Left ventricle myocardium inferior (tissue), 1 donor: ENCODE measurements at regions not wholly inside any gene's neighbourhood (a gene's known extent, or its start where the extent isn't known, plus 50 kb on each side); places are given as distances from the start of the nearest gene placed in this dataset.
"Not testable (repeated sequence)": the region's sequence is repeated elsewhere in the genome, so short reads cannot be mapped to it uniquely, and the experiment has no call there.

ENCODE experiments used
- DNase-seq: peaks from one replicate; pipeline ENCODE4 v3.0.0-alpha.2; 2020
- H3K27ac ChIP-seq: fragments of 200-600 bp; replicated peaks from 2 replicates; pipeline ENCODE4 v1.8.0; 2021
- H3K27me3 ChIP-seq: fragments of 200-600 bp; 2 replicates; pipeline ENCODE4 v1.8.0; 2021; ENCODE audit warnings: low read depth
- H3K36me3 ChIP-seq: fragments of 200-600 bp; 2 replicates; pipeline ENCODE4 v1.8.0; 2021
- H3K4me1 ChIP-seq: fragments of 200-600 bp; 2 replicates; pipeline ENCODE4 v1.8.0; 2021
- H3K4me3 ChIP-seq: fragments of 200-600 bp; 2 replicates; pipeline ENCODE4 v1.8.0; 2021; ENCODE audit warnings: mild to moderate bottlenecking, moderate library complexity
- H3K9me3 ChIP-seq: fragments of 200-600 bp; replicated peaks from 2 replicates; pipeline ENCODE4 v1.8.0; 2021
- intact Hi-C: fragments of 100-400 bp; cut with micrococcal nuclease; formaldehyde crosslinking; loops from one replicate; pipeline ENCODE4 v1.11.0; 2022
- TF ChIP-seq, protein P1 (sequence below): fragments of 200-600 bp; IDR thresholded peaks from 2 replicates; pipeline ENCODE4 v1.8.0; 2021; ENCODE audit warnings: antibody characterized with exemption, mild to moderate bottlenecking, borderline replicate concordance
- donor health status: DM: no; HTN: yes; CAD: no; lungs with severe emphysema.

GRCh38 chr2:187684174-187684573 is 129.9 kb upstream of the TFPI start:
- Histone ChIP-seq H3K4me3 (no peak overlapping the region), H3K9me3 (no peaks in the 10 kb centered on the region), H3K4me1 (no peaks in the 10 kb centered on the region), H3K36me3 (no peaks in the 10 kb centered on the region), H3K27ac (no peak overlapping the region), H3K27me3 (no peaks in the 10 kb centered on the region)
- TF ChIP-seq, protein P1, sequence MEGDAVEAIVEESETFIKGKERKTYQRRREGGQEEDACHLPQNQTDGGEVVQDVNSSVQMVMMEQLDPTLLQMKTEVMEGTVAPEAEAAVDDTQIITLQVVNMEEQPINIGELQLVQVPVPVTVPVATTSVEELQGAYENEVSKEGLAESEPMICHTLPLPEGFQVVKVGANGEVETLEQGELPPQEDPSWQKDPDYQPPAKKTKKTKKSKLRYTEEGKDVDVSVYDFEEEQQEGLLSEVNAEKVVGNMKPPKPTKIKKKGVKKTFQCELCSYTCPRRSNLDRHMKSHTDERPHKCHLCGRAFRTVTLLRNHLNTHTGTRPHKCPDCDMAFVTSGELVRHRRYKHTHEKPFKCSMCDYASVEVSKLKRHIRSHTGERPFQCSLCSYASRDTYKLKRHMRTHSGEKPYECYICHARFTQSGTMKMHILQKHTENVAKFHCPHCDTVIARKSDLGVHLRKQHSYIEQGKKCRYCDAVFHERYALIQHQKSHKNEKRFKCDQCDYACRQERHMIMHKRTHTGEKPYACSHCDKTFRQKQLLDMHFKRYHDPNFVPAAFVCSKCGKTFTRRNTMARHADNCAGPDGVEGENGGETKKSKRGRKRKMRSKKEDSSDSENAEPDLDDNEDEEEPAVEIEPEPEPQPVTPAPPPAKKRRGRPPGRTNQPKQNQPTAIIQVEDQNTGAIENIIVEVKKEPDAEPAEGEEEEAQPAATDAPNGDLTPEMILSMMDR, result no peak
- intact Hi-C loops, result no loop called here
- DNase-seq, result no peak

DNA sequence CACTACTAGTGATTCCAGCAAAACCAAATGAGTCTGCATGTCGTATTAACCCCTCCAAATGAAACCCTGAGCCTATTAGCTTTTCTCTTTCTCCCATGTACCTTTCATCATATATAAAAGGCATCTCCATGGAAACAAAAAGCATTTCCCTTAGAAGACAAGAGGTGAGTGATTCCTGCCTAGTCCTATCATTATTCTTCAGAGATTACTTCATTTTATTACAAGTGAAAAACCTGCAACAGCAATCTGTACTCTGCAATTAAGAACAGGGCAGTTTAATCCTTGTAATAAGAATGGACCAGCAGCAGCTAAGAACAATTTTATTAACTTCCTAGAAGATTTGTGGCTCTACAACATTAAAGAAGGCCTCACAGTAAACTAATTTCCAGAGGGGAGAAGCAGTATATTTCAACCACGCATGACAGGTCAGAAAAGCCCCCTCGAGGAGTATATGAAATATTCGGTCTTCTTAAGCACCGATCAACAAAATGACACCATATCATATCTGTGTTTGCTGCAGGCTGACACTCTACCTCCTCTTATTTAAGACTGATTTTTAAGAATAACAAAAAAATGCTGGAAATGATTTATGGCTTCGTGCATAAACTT is 132.3 kb upstream of the TFPI start:
- TF ChIP-seq, protein P1, result no peak

DNA sequence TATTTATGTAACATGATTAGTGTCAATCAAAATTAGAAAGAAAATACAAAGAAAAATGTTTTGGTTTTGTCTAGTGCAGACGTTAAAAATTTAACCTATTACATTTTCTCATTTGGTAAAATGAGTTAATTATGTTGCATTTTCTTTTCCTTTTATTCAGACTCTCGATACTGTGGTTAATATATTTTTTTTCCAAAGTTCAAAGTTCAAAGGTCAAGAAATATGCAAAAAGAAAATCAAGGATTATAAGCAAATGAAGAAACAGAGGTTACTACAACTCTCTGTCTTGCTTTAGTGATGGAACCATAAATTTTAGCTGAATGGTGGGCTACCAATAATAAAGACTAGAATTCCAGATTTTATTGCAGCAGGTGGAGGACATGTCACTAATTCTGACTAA is 133.3 kb upstream of the TFPI start:
- intact Hi-C loops, result no loop called here
- no peak overlapping the region for H3K4me3 ChIP-seq

More for the DNA sequence above, 132.3 kb upstream of the TFPI start:
- intact Hi-C loops, result no loop called here
- Histone ChIP-seq H3K4me3 (no peak overlapping the region), H3K9me3 (no peaks in the 10 kb centered on the region), H3K27ac (no peak overlapping the region), H3K27me3 (no peaks in the 10 kb centered on the region), H3K4me1 (no peaks in the 10 kb centered on the region), H3K36me3 (no peaks in the 10 kb centered on the region)
- no peak for DNase-seq

GRCh38 chr2:187689372-187689771 is 135.1 kb upstream of the TFPI start:
- H3K27me3 ChIP-seq, result no peaks in the 10 kb centered on the region
- intact Hi-C loops, result no loop called here
- no peak overlapping the region for H3K27ac ChIP-seq
- no peaks in the 10 kb centered on the region for H3K4me1 ChIP-seq
- no peak overlapping the region for H3K4me3 ChIP-seq
- no peaks in the 10 kb centered on the region for H3K36me3 ChIP-seq
- no peaks in the 10 kb centered on the region for H3K9me3 ChIP-seq
- no peak for DNase-seq
- TF ChIP-seq, protein P1, result no peak

More for the DNA sequence above, 133.3 kb upstream of the TFPI start:
- no peak for DNase-seq
- TF ChIP-seq, protein P1, result no peak
- no peaks in the 10 kb centered on the region for H3K4me1 ChIP-seq
- no peaks in the 10 kb centered on the region for H3K36me3 ChIP-seq
- H3K9me3 ChIP-seq, result no peaks in the 10 kb centered on the region
- no peaks in the 10 kb centered on the region for H3K27me3 ChIP-seq
- no peak overlapping the region for H3K27ac ChIP-seq

- Histone ChIP-seq H3K4me1 (no peaks in the 10 kb centered on the region), H3K27ac (no peak overlapping the region), H3K27me3 (no peaks in the 10 kb centered on the region), H3K4me3 (no peak overlapping the region), H3K36me3 (no peaks in the 10 kb centered on the region), H3K9me3 (no peaks in the 10 kb centered on the region)
- intact Hi-C loops, result no loop called here
- TF ChIP-seq, protein P1, result no peak
- DNase-seq, result no peak
Observed at GRCh38 chr2:187693923-187694322, 139.7 kb upstream of the TFPI start.

- H3K4me3 ChIP-seq, intact Hi-C loops, H3K4me1 ChIP-seq, DNase-seq, H3K27ac ChIP-seq, H3K36me3 ChIP-seq, H3K9me3 ChIP-seq, H3K27me3 ChIP-seq: not testable (repeated sequence)
Observed at GRCh38 chr2:187696644-187697043, 142.4 kb upstream of the TFPI start.
